K562 (cell line): ENCODE measurements at regions not wholly inside any gene's neighbourhood (a gene's known extent, or its start where the extent isn't known, plus 50 kb on each side); places are given as distances from the start of the nearest gene placed in this dataset.
"Not testable (repeated sequence)": the region's sequence is repeated elsewhere in the genome, so short reads cannot be mapped to it uniquely, and the experiment has no call there.

ENCODE experiments used
- ATAC-seq: fragments of 200-7000 bp; cut with Tn5 transposase; 3 replicates; pipeline ENCODE4 v1.9.1; 2020; ENCODE audit warnings: moderate library complexity
- BruUV-seq: library from RNA; stranded (reverse); fragments of 400-500 nt; replicated peaks from 2 replicates; lab custom pipeline; 2021; lab: Mats Ljungman, UMichigan
- CTCF ChIA-PET: fragments of 300-600 bp; formaldehyde crosslinking; extraction: SDS; loops from one replicate; lab custom pipeline; 2021; ENCODE audit warnings: low intra/inter-chr PET ratio; lab: Yijun Ruan, JAX
- POLR2A ChIA-PET: fragments of 300-600, 350-650 bp; sonication (Branson Sonifier 250); formaldehyde crosslinking; extraction: SDS; loops from one replicate; lab custom pipeline; 2021; ENCODE audit warnings: antibody characterized with exemption, inconsistent platforms; lab: Yijun Ruan, JAX
- DNase-seq, 4 experiments: peaks; one replicate each; pipeline versions ENCODE4 v3.0.0 to v3.0.0-alpha.2; 2011 to 2018; ENCODE audit warnings: low spot score in 3 of 4, mixed read lengths in 3 of 4; ENCODE audit errors: extremely low read depth in 1 of 4
- FAIRE-seq: peaks from 2 replicates; lab custom pipeline; 2011; peaks lifted over from hg19 to GRCh38; lab: Jason Lieb, UNC
- H2AFZ ChIP-seq: 2 replicates; pipeline ENCODE4 v1.6.0; 2011; ENCODE audit warnings: low read depth, low read length, control low read depth, inconsistent platforms
- H3K27ac ChIP-seq: fragments of 200-600 bp; 3 replicates; pipeline ENCODE4 v1.8.0; 2011; ENCODE audit warnings: low read depth, mild to moderate bottlenecking, control low read depth, inconsistent platforms, low read length, moderate library complexity, mixed read lengths; ENCODE audit errors: extremely low read depth
- H3K27me3 ChIP-seq, 2 experiments: fragments of 300-600 bp in 1 of 2; 2 replicates in 1 of 2; 3 replicates in 1 of 2; pipeline versions ENCODE4 v1.6.0 to v1.8.0; 2011; ENCODE audit warnings: inconsistent platforms in 2 of 2, low read length in 2 of 2, mild to moderate bottlenecking in 1 of 2, mixed read lengths in 1 of 2, moderate library complexity in 1 of 2; ENCODE audit not compliant: control insufficient read depth in 2 of 2, insufficient read depth in 2 of 2
- H3K36me3 ChIP-seq: fragments of 300-600 bp; 3 replicates; pipeline ENCODE4 v1.8.0; 2011; ENCODE audit warnings: mild to moderate bottlenecking, low read length, inconsistent platforms; ENCODE audit not compliant: control insufficient read depth, insufficient read depth
- H3K4me1 ChIP-seq, 2 experiments: fragments of 200-600 bp in 1 of 2; replicated peaks in 1 of 2; 2 replicates in 1 of 2; 3 replicates in 1 of 2; pipeline versions ENCODE4 v1.5.1 to v1.8.0; 2011; ENCODE audit warnings: inconsistent platforms in 2 of 2, low read length in 2 of 2, mild to moderate bottlenecking in 1 of 2, mixed read lengths in 1 of 2, moderate library complexity in 1 of 2; ENCODE audit not compliant: control insufficient read depth in 2 of 2, insufficient read depth in 2 of 2
- H3K4me2 ChIP-seq: 2 replicates; pipeline ENCODE4 v1.6.1; 2011; ENCODE audit warnings: low read length, control low read depth, inconsistent platforms, mixed read lengths; ENCODE audit not compliant: insufficient read depth
- H3K4me3 ChIP-seq: fragments of 200-600 bp; sonication (generic), shearing (Covaris generic); 2 replicates; pipeline ENCODE4 v1.5.1; 2016; ENCODE audit warnings: control low read depth, inconsistent platforms
- H3K79me2 ChIP-seq: fragments of 200-600 bp; 3 replicates; pipeline ENCODE4 v1.8.0; 2011; ENCODE audit warnings: low read length, inconsistent platforms; ENCODE audit not compliant: control insufficient read depth, insufficient read depth
- H3K9ac ChIP-seq, 2 experiments: 2 replicates each; pipeline versions ENCODE4 v1.6.0 to v1.6.1; 2011; ENCODE audit warnings: low read depth in 2 of 2, low read length in 2 of 2, control low read depth in 1 of 2, inconsistent platforms in 1 of 2, mild to moderate bottlenecking in 1 of 2, mixed read lengths in 1 of 2; ENCODE audit not compliant: insufficient read depth in 1 of 2
- H3K9me1 ChIP-seq: one replicate; pipeline ENCODE4 v1.6.0; 2011; ENCODE audit warnings: inconsistent platforms, mild to moderate bottlenecking, low read length, moderate library complexity; ENCODE audit not compliant: control insufficient read depth, insufficient read depth
- H3K9me3 ChIP-seq: replicated peaks from 2 replicates; pipeline ENCODE4 v1.5.1; 2011; ENCODE audit warnings: low read depth, low read length, inconsistent platforms; ENCODE audit not compliant: control insufficient read depth, insufficient read depth
- H4K20me1 ChIP-seq: replicated peaks from 2 replicates; pipeline ENCODE4 v1.6.1; 2011; ENCODE audit warnings: low read length, inconsistent platforms, mixed read lengths; ENCODE audit not compliant: control insufficient read depth, insufficient read depth
- FIP1L1 ChIP-seq: fragments of 200-400 bp; formaldehyde crosslinking; IDR thresholded peaks from 2 replicates; pipeline ENCODE4 v1.6.1; 2018; ENCODE audit warnings: mild to moderate bottlenecking, low read depth, low read length; ENCODE audit not compliant: poor library complexity, severe bottlenecking
- PYGO2 ChIP-seq: fragments of 450-650 bp; IDR thresholded peaks from 2 replicates; pipeline ENCODE4 v1.6.1; 2016; ENCODE audit warnings: mild to moderate bottlenecking, missing genetic modification characterization, moderate library complexity, missing compliant biosample characterization
- ZNF3 ChIP-seq: fragments of 250-450 bp; sonication (Bioruptor Pico); IDR thresholded peaks from 2 replicates; pipeline ENCODE4 v1.5.0; 2021; ENCODE audit warnings: mild to moderate bottlenecking, moderate library complexity
- ZNF431 ChIP-seq: sonication (generic); formaldehyde crosslinking; IDR thresholded peaks from 2 replicates; pipeline ENCODE4 v1.8.0; 2022; ENCODE audit warnings: mild to moderate bottlenecking, missing genetic modification reagents
- WGBS: fragments of 100-300 bp; shearing (Covaris generic); methylation state at CpG from one replicate; pipeline ENCODE4 v1.1.6; 2016; ENCODE audit warnings: low coverage, mixed read lengths; ENCODE audit not compliant: insufficient coverage; ENCODE audit errors: missing lambda C conversion rate; 5-methylcytosine and 5-hydroxymethylcytosine counted together
- in situ Hi-C: fragments of 300-500 bp; cut with MboI; formaldehyde crosslinking; loops from 4 replicates; pipeline ENCODE4 v1.15.0; 2018; ENCODE audit warnings: inconsistent platforms, mixed read lengths
- intact Hi-C: fragments of 100-400 bp; cut with micrococcal nuclease; formaldehyde crosslinking; loops from 2 replicates; pipeline ENCODE4 v1.14.2; 2022
- TF ChIP-seq, protein P1 (sequence below), 3 experiments: IDR thresholded peaks in 2 of 3; conservative IDR thresholded peaks in 1 of 3; 2 replicates each; pipeline ENCODE4 v1.5.1; 2011 to 2012; ENCODE audit warnings: low read length in 3 of 3, mild to moderate bottlenecking in 3 of 3, control low read depth in 2 of 3, improper control_type of control experiment in 1 of 3, inconsistent platforms in 1 of 3, low read depth in 1 of 3, mixed read lengths in 1 of 3, moderate library complexity in 1 of 3; ENCODE audit not compliant: insufficient read depth in 2 of 3

DNA sequence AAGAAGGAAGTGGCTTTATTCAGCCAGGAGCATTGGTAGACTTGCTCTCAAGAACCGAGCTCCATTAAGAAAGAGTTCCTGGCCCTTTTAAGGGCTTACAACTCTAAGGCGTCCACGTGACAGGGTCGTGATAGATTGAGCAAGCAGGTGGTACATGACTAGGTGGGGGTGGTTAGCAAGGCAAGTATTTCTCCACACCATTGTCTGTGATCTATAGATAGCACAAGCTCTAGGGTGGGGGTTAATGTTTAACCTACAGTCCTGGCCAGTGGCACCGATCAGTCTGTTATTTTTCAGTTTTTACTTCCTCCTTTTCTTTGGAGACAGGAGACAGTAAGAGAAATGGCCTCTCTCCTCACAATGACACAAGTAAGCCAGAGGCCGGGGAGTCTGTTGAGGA lies 215.1 kb downstream of the UQCRFS1 start:
- H2AFZ ChIP-seq, H3K27ac ChIP-seq, H3K4me1 ChIP-seq, H3K9me3 ChIP-seq, in situ Hi-C loops, CTCF ChIA-PET, H4K20me1 ChIP-seq, intact Hi-C loops, ATAC-seq, FAIRE-seq, H3K79me2 ChIP-seq, H3K4me2 ChIP-seq, BruUV-seq, H3K9me1 ChIP-seq, H3K4me3 ChIP-seq, POLR2A ChIA-PET, H3K9ac ChIP-seq, DNase-seq, H3K36me3 ChIP-seq: not testable (repeated sequence)
- 0% methylated on average over 6 of the region's 6 CpGs for WGBS
- H3K27me3 ChIP-seq = peaks cover 4 to 11% of the 10 kb centered on the region in 2 experiments; a peak in 4 of 5 replicates

DNA sequence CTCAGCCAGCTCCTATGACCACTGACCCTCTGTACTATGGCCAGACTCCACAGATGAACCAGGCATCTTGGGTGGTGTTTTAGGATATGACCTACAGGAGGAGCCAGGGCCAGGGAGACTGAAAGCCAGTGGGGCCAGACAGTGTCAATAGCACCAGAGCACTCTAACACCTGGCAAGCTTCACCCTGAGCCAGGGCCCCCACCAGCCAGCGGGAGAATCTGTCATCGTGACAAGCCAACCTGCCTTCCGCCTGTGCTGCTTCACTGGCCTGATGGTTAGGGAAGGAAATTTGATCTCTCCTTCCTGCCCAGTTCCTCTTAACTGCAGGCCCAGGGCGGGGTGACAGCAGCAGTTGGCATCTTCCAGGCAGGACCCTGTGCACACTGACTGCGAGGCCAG lies 222.4 kb downstream of the UQCRFS1 start:
- Histone ChIP-seq H3K4me3 (no peak overlapping the region), H3K27ac (no peak overlapping the region), H4K20me1 (no peaks in the 10 kb centered on the region), H3K79me2 (no peaks in the 10 kb centered on the region), H3K36me3 (no peaks in the 10 kb centered on the region), H2AFZ (no peak overlapping the region), H3K9ac (no peak overlapping the region), H3K4me1 (no peaks in the 10 kb centered on the region), H3K9me3 (no peaks in the 10 kb centered on the region), H3K27me3 (peaks cover 0 to 16% of the 10 kb centered on the region in 2 experiments; a peak in 1 of 5 replicates), H3K4me2 (no peak overlapping the region), H3K9me1 (no peaks in the 10 kb centered on the region)
- intact Hi-C loops = no loop called here
- ChIA-PET CTCF (no interaction called here), POLR2A (no interaction called here)
- DNase-seq (no peak), FAIRE-seq (no peak), ATAC-seq (no peak)
- no TSS peak for BruUV-seq
- WGBS = 2% methylated on average over 5 of the region's 5 CpGs
- TF ChIP-seq FIP1L1 (no peak), ZNF3 (no peak), PYGO2 (tag) (no peak), ZNF431 (no peak)
- TF ChIP-seq, protein P1, sequence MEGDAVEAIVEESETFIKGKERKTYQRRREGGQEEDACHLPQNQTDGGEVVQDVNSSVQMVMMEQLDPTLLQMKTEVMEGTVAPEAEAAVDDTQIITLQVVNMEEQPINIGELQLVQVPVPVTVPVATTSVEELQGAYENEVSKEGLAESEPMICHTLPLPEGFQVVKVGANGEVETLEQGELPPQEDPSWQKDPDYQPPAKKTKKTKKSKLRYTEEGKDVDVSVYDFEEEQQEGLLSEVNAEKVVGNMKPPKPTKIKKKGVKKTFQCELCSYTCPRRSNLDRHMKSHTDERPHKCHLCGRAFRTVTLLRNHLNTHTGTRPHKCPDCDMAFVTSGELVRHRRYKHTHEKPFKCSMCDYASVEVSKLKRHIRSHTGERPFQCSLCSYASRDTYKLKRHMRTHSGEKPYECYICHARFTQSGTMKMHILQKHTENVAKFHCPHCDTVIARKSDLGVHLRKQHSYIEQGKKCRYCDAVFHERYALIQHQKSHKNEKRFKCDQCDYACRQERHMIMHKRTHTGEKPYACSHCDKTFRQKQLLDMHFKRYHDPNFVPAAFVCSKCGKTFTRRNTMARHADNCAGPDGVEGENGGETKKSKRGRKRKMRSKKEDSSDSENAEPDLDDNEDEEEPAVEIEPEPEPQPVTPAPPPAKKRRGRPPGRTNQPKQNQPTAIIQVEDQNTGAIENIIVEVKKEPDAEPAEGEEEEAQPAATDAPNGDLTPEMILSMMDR (IDR thresholded peaks at IDR 0.05 in 2 of 3, conservative IDR thresholded peaks at IDR 0.05 in 1 of 3; ENCODE audit: insufficient read depth in 2 of 3, low read depth in 1 of 3, low read length in 3 of 3) = no peak
- in situ Hi-C loops = no loop called here
